ENCODE measurements at regions not wholly inside any gene's neighbourhood (a gene's known extent, or its start where the extent isn't known, plus 50 kb on each side); places are given as distances from the start of the nearest gene placed in this dataset.

GRCh38 chr1:208980605-208981004 is 602.9 kb upstream of the CAMK1G start:
- TF ChIP-seq CTCF (IDR thresholded peaks at IDR 0.05; ENCODE audit: borderline replicate concordance, extremely low read depth, low read length, poor library complexity, severe bottlenecking) (no peak), EZH2 (IDR thresholded peaks at IDR 0.05; ENCODE audit: borderline replicate concordance, low read depth, low read length, severe bottlenecking) (no peak)

Measured in DND-41 (cell line).